GM13977 (cell line): ENCODE measurements at regions not wholly inside any gene's neighbourhood (a gene's known extent, or its start where the extent isn't known, plus 50 kb on each side); places are given as distances from the start of the nearest gene placed in this dataset.
"Not testable (repeated sequence)": the region's sequence is repeated elsewhere in the genome, so short reads cannot be mapped to it uniquely, and the experiment has no call there.

ENCODE experiments used
- DNase-seq: peaks from one replicate; pipeline ENCODE4 v3.0.0; 2012; ENCODE audit warnings: low spot score
- in situ Hi-C: fragments of 300-500 bp; cut with MboI; formaldehyde crosslinking; loops from one replicate; pipeline ENCODE4 v1.12.0; 2022; ENCODE audit warnings: low sequenced_read_pairs, low pct_unique_long_range_greater_than_20kb, mixed read lengths, inconsistent platforms; ENCODE audit not compliant: unreplicated experiment
- TF ChIP-seq, protein P1 (sequence below): IDR thresholded peaks from 2 replicates; pipeline ENCODE4 v1.5.1; 2012; ENCODE audit warnings: mild to moderate bottlenecking, control low read depth; ENCODE audit not compliant: insufficient read depth; ENCODE audit errors: extremely low read depth, missing control alignments

- TF ChIP-seq, protein P1, sequence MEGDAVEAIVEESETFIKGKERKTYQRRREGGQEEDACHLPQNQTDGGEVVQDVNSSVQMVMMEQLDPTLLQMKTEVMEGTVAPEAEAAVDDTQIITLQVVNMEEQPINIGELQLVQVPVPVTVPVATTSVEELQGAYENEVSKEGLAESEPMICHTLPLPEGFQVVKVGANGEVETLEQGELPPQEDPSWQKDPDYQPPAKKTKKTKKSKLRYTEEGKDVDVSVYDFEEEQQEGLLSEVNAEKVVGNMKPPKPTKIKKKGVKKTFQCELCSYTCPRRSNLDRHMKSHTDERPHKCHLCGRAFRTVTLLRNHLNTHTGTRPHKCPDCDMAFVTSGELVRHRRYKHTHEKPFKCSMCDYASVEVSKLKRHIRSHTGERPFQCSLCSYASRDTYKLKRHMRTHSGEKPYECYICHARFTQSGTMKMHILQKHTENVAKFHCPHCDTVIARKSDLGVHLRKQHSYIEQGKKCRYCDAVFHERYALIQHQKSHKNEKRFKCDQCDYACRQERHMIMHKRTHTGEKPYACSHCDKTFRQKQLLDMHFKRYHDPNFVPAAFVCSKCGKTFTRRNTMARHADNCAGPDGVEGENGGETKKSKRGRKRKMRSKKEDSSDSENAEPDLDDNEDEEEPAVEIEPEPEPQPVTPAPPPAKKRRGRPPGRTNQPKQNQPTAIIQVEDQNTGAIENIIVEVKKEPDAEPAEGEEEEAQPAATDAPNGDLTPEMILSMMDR: no peak
- no peak for DNase-seq
- in situ Hi-C loops: no loop called here
Observed at GRCh38 chr6:5876076-5876475, 130.6 kb downstream of the NRN1 start.

GRCh38 chr6:5873976-5874375 lies 132.7 kb downstream of the NRN1 start:
- DNase-seq, in situ Hi-C loops: not testable (repeated sequence)

GRCh38 chr6:5871296-5871695 lies 135.4 kb downstream of the NRN1 start:
- in situ Hi-C loops: no loop called here
- TF ChIP-seq, protein P1: no peak
- no peak for DNase-seq

GRCh38 chr6:5869676-5870075 lies 137.0 kb downstream of the NRN1 start:
- TF ChIP-seq, protein P1: no peak
- in situ Hi-C loops: no loop called here
- no peak for DNase-seq

- TF ChIP-seq, protein P1: no peak
- DNase-seq: no peak
- in situ Hi-C loops: no loop called here
Observed at GRCh38 chr6:5869261-5869660, 137.5 kb downstream of the NRN1 start.

GRCh38 chr6:5866547-5867051 lies 140.1 kb downstream of the NRN1 start:
- no peak for DNase-seq
- TF ChIP-seq, protein P1: no peak
- in situ Hi-C loops: no loop called here

DNA sequence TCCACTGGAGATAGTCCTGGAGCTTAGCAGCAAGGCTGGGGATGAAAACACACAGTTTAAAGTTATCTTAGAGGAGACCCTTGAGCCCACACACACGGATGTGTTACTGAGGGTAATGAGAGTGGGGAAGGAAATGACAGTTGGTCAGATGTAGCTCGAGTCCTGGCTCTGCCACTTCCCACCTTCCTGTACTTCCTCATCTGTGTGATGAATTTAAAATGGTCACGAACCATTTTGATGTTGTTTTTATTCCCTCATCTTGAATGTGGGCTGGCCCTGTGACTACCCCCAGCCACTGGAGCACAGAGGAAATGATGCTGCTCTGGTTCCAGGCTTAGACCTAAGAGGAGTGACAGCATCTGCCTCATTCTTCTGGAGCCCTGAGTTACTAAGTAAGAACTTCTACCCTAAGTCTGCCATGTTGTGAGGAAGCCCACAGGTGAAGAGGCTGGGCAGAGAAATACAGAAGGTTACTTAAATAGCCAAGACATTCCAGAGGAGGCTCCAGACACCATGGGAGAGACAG lies 141.2 kb downstream of the NRN1 start:
- DNase-seq: no peak
- TF ChIP-seq, protein P1: no peak
- in situ Hi-C loops: no loop called here
